ENCODE measurements at regions not wholly inside any gene's neighbourhood (a gene's known extent, or its start where the extent isn't known, plus 50 kb on each side); places are given as distances from the start of the nearest gene placed in this dataset.

DNA sequence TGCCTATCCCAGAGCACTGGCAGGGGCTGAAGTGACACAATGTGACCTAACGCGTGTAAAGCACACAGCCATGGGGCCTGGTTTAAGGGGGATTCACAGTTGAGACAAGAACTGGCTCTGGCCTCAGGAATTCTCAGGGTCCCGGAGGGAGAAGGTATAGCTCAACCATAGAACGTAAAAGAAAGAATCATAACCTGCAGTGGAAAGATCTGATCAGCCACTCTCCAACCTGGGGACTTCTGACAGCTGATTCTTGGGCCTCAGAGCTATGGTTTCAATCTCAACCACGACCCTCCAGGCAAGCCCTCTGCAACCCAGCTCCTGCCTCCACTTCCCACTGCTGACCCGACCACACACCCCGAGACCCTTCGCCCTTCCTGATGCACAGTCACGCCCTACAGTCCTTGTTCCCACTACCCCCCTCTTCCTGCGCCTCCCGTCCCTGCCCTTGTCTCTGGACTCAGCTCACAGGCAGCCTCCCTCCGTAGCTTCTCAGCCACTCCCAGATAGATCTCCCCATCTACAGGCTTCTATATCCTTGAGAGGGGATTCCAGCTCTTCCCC is 245.2 kb downstream of the BUB3 start:
- TF ChIP-seq, protein P1, sequence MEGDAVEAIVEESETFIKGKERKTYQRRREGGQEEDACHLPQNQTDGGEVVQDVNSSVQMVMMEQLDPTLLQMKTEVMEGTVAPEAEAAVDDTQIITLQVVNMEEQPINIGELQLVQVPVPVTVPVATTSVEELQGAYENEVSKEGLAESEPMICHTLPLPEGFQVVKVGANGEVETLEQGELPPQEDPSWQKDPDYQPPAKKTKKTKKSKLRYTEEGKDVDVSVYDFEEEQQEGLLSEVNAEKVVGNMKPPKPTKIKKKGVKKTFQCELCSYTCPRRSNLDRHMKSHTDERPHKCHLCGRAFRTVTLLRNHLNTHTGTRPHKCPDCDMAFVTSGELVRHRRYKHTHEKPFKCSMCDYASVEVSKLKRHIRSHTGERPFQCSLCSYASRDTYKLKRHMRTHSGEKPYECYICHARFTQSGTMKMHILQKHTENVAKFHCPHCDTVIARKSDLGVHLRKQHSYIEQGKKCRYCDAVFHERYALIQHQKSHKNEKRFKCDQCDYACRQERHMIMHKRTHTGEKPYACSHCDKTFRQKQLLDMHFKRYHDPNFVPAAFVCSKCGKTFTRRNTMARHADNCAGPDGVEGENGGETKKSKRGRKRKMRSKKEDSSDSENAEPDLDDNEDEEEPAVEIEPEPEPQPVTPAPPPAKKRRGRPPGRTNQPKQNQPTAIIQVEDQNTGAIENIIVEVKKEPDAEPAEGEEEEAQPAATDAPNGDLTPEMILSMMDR (IDR thresholded peaks at IDR 0.05; ENCODE audit: control insufficient read depth, insufficient read depth, low read depth, low read length, missing control alignments): no peak
- no peak for DNase-seq (ENCODE audit: low read depth)
- no peak overlapping the region for H3K4me3 ChIP-seq (ENCODE audit: control insufficient read depth, low read depth, low read length)

DNA sequence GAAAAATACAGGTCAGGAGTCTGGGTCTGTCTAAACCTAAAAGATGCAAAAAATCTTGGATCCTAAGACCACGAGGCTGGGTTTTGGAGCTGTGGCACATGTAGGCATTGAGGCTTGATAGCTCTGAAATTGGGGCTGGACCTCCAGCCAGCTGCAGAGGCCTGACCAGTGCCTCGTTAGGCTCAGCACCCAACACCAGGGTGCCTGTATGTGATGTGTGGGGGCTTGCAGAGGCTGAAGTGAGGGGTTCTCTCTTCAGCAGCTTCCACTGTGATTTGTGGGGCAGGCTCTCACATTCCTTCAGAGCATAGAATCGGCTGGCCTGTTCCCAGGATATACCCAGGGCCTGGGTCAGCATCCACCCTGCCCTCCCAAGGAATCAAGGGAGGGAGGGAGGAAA is 247.8 kb downstream of the BUB3 start:
- H3K4me3 ChIP-seq (ENCODE audit: control insufficient read depth, low read depth, low read length): no peak overlapping the region
- TF ChIP-seq, protein P1 (IDR thresholded peaks at IDR 0.05; ENCODE audit: control insufficient read depth, insufficient read depth, low read depth, low read length, missing control alignments): no peak
- no peak for DNase-seq (ENCODE audit: low read depth)

DNA sequence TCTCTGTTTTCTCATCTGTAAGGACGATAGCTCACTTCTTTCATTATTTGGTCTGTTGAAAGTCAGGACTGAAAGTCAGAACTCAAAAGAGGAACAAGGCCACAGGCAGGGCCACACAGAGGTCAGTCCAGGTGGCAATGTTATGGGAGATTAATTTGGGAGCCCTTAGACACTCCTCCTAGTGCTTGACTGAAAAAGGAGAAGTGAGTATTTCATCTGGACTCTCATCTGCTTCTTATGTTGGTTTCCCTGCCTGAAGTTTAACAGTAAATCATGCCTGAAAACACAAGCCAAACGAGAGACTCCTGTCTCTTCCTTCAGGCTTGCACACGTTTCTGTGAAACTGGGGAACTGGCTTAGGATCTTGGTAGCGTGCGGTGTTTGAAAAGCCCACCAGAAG is 248.5 kb downstream of the BUB3 start:
- no peak for DNase-seq (ENCODE audit: low read depth)
- TF ChIP-seq, protein P1 (IDR thresholded peaks at IDR 0.05; ENCODE audit: control insufficient read depth, insufficient read depth, low read depth, low read length, missing control alignments): no peak

DNA sequence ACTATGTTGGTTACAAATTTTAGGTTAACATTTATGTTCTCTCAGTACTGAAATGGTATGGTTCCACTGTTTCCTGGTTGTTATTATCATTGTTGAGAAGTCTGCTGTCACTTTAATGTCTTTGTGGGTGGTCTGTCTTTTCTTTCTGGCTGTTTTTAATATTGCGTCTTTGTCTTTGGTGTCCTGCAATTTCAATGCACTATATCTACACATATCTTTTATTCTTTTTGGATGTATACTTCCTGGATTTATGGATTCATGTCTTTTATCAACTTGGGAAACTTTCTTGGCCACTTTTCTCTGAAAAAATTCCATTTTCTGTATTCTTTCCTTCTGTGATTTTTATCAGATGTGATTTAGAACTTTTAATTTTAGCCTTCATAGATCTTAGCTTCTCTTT is 250.2 kb downstream of the BUB3 start:
- no peak overlapping the region for H3K4me3 ChIP-seq (ENCODE audit: control insufficient read depth, low read depth, low read length)
- DNase-seq (ENCODE audit: low read depth): no peak
- TF ChIP-seq, protein P1 (IDR thresholded peaks at IDR 0.05; ENCODE audit: control insufficient read depth, insufficient read depth, low read depth, low read length, missing control alignments): no peak

More for the DNA sequence above, 248.5 kb downstream of the BUB3 start:
- H3K4me3 ChIP-seq (ENCODE audit: control insufficient read depth, low read depth, low read length): no peak overlapping the region

DNA sequence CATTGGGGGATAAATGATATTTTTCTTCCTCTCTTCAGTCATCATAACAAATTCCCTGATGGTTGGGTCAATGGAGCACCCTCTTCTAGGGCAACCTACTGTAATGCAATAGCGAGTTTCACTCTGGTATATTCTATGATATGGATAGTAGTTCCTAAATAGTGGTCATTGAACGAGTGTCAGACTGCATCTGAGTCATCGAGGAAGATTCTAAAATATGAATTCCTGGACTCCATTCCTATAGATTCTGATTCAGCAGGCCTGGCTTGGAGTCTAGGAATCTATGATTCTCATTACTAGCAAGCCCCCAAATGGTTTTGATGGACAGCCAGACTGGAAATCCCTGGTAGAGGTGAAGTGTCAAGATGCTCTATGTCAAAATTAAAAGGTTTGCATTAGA is 254.5 kb downstream of the BUB3 start:
- TF ChIP-seq, protein P1 (IDR thresholded peaks at IDR 0.05; ENCODE audit: control insufficient read depth, insufficient read depth, low read depth, low read length, missing control alignments): no peak
- no peak for DNase-seq (ENCODE audit: low read depth)
- H3K4me3 ChIP-seq (ENCODE audit: control insufficient read depth, low read depth, low read length): no peak overlapping the region

DNA sequence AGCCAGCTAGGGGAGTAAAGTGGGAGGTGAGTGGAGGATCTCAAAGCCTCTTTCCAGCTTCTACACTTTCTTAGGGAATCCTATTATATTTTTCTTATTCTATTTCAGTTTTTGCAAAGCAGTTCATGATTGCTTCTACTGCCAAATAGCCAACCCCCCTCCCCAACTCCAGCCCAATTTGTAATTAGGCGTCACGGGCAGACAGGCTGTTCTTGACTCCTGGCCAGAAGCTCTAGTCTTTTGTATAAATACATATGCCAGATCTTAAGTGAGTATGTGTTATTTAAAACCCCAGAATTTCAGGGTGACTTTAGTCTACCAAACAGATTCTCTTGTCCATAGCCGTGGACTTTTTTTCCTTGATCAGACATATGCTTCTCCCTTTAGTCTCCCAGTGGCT is 255.2 kb downstream of the BUB3 start:
- H3K4me3 ChIP-seq (ENCODE audit: control insufficient read depth, low read depth, low read length): no peak overlapping the region
- TF ChIP-seq, protein P1 (IDR thresholded peaks at IDR 0.05; ENCODE audit: control insufficient read depth, insufficient read depth, low read depth, low read length, missing control alignments): no peak
- DNase-seq (ENCODE audit: low read depth): no peak

DNA sequence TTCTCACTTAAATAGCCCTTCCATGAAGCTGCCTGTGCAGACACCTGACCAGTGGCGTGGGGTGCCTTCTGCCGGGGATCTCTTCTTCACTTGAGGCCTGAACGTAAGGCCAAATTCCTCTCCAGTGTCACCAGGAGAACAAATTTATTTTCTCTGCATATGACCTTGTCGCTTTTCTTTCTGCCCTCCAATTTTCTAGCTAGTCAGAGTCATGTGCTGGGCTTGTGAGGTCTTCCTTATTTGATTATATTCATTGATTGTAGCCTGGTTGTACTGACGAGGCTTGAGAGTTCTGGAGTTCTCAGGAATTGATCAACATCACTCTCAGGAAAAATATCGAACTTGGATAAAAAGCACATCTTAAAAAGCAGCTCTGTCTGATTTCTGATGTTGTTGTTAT is 255.7 kb downstream of the BUB3 start:
- H3K4me3 ChIP-seq (ENCODE audit: control insufficient read depth, low read depth, low read length): no peak overlapping the region
- TF ChIP-seq, protein P1 (IDR thresholded peaks at IDR 0.05; ENCODE audit: control insufficient read depth, insufficient read depth, low read depth, low read length, missing control alignments): no peak
- no peak for DNase-seq (ENCODE audit: low read depth)
